T-cell (primary cell): ENCODE measurements at regions not wholly inside any gene's neighbourhood (a gene's known extent, or its start where the extent isn't known, plus 50 kb on each side); places are given as distances from the start of the nearest gene placed in this dataset.

ENCODE experiments used
- ATAC-seq, 4 experiments: fragments of 200-7000 bp in 3 of 4; fragments of 150-1000 bp in 1 of 4; cut with Tn5 transposase; replicated peaks in 1 of 4; 1 replicate in 3 of 4; 2 replicates in 1 of 4; pipeline ENCODE4 v1.10.0; 2021; ENCODE audit warnings: moderate library complexity in 3 of 4, mild to moderate bottlenecking in 2 of 4, moderate number of reproducible peaks in 1 of 4
- CTCF ChIA-PET, 2 donors: fragments of 300-600 bp; sonication (Branson Sonifier 250); formaldehyde crosslinking; loops; one replicate each; lab custom pipeline; 2022; ENCODE audit warnings: antibody characterized with exemption in 2 of 2; lab: Charles Lee
- POLR2A ChIA-PET, 2 donors: fragments of 300-600 bp; sonication (Branson Sonifier 250); formaldehyde crosslinking; loops; one replicate each; lab custom pipeline; 2022; ENCODE audit warnings: antibody characterized with exemption in 2 of 2; lab: Charles Lee
- DNase-seq, 35 experiments: peaks; one replicate each; pipeline versions ENCODE4 v3.0.0 to v3.0.0-alpha.2; 2013 to 2023
- H3K27ac ChIP-seq: one replicate; pipeline ENCODE4 v1.5.1; 2013; ENCODE audit warnings: low read length
- H3K27me3 ChIP-seq, 2 experiments: replicated peaks in 1 of 2; 1 replicate in 1 of 2; 2 replicates in 1 of 2; pipeline versions ENCODE4 v1.6.1 to v1.7.0; 2013; ENCODE audit warnings: low read length in 1 of 2, mixed read lengths in 1 of 2; ENCODE audit not compliant: control insufficient read depth in 2 of 2, insufficient read depth in 2 of 2; ENCODE audit errors: extremely low read depth in 1 of 2
- H3K36me3 ChIP-seq, 2 donors: 1 replicate in 1 of 2; 2 replicates in 1 of 2; pipeline versions ENCODE4 v1.6.1 to v1.7.0; 2013; ENCODE audit warnings: low read length in 1 of 2; ENCODE audit not compliant: control insufficient read depth in 2 of 2, insufficient read depth in 1 of 2; ENCODE audit errors: extremely low read depth in 1 of 2
- H3K4me1 ChIP-seq, 2 experiments: 1 replicate in 1 of 2; 2 replicates in 1 of 2; pipeline versions ENCODE4 v1.6.1 to v1.7.0; 2013; ENCODE audit warnings: low read length in 2 of 2, mixed read lengths in 1 of 2; ENCODE audit not compliant: insufficient read depth in 2 of 2, control insufficient read depth in 1 of 2; ENCODE audit errors: extremely low read depth in 1 of 2
- H3K4me3 ChIP-seq, 2 donors: 1 replicate in 1 of 2; 2 replicates in 1 of 2; pipeline versions ENCODE4 v1.5.1 to v1.7.0; 2013; ENCODE audit warnings: mild to moderate bottlenecking in 2 of 2, low read length in 1 of 2, moderate library complexity in 1 of 2; ENCODE audit not compliant: control insufficient read depth in 1 of 2; ENCODE audit errors: extremely low read depth in 1 of 2
- H3K9me3 ChIP-seq: 2 replicates; pipeline ENCODE4 v1.7.0; 2013
- H3K27ac Mint-ChIP-seq, 2 donors: one replicate each; pipeline ENCODE4 v1.8.0; 2020 to 2021; ENCODE audit warnings: mild to moderate bottlenecking in 2 of 2, mixed read lengths in 2 of 2
- H3K27me3 Mint-ChIP-seq, 2 donors: one replicate each; pipeline ENCODE4 v1.8.0; 2021 to 2022; ENCODE audit warnings: mixed read lengths in 2 of 2
- H3K36me3 Mint-ChIP-seq: one replicate; pipeline ENCODE4 v1.8.0; 2021; ENCODE audit warnings: mixed read lengths
- H3K4me1 Mint-ChIP-seq, 3 donors: one replicate each; pipeline ENCODE4 v1.8.0; 2020 to 2022; ENCODE audit warnings: mixed read lengths in 3 of 3, mild to moderate bottlenecking in 1 of 3
- H3K4me3 Mint-ChIP-seq, 3 donors: one replicate each; pipeline ENCODE4 v1.8.0; 2020 to 2022; ENCODE audit warnings: mild to moderate bottlenecking in 3 of 3, mixed read lengths in 3 of 3, moderate library complexity in 3 of 3
- H3K9me3 Mint-ChIP-seq, 3 donors: one replicate each; pipeline ENCODE4 v1.8.0; 2020 to 2022; ENCODE audit warnings: mixed read lengths in 3 of 3
- WGBS: methylation state at CpG from one replicate; pipeline ENCODE4 v1.1.5; 2013; ENCODE audit warnings: missing lambda C conversion rate; ENCODE audit not compliant: insufficient coverage; 5-methylcytosine and 5-hydroxymethylcytosine counted together

DNA sequence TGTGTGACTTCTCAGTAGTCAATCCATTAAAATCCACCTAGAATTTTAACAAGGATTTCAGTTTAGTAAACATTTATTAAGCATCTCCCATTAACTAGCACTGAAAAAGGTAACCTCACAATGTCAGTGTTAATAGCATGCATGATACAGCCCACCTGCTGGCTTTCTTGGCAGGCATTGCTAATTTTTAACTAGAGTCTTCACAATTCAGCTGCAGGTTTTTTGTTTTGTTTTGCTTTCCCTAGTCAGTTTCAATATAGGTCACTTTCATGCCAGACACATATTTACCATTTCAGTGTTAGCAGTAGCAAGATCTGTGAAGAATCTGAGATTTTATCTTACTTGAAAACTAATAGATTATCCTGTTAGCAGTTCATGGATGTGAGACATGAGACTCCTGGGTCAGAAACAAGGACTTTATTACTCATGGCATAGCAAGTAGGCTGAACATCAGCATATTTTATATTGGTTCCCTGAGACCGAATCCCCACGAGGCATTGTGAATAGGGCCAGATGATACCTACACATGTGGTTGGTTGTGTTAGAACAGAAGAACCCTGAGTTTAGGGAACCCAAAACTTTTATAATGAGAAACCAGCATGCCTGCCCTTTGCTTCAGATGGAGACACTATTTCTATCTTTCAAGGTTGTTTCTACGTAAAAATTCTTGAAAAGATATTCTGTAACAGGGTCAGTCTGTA, 198.0 kb upstream of the HTR2A start:
- Mint-ChIP-seq H3K36me3 (no peaks in the 10 kb centered on the region), H3K9me3 (no peaks in the 10 kb centered on the region), H3K4me3 (no peak overlapping the region), H3K27me3 (peaks cover 3 to 11% of the 10 kb centered on the region in 2 donors), H3K4me1 (no peaks in the 10 kb centered on the region), H3K27ac (no peak overlapping the region)
- Histone ChIP-seq H3K4me1 (no peaks in the 10 kb centered on the region), H3K4me3 (no peak overlapping the region), H3K9me3 (no peaks in the 10 kb centered on the region), H3K27ac (no peak overlapping the region), H3K27me3 (no peaks in the 10 kb centered on the region), H3K36me3 (no peaks in the 10 kb centered on the region)
- CTCF ChIA-PET = no interaction called here
- ATAC-seq = no peak
- POLR2A ChIA-PET = no interaction called here
- no CpG with 5 or more reads among the region's 3 CpGs for WGBS
- no peak for DNase-seq

DNA sequence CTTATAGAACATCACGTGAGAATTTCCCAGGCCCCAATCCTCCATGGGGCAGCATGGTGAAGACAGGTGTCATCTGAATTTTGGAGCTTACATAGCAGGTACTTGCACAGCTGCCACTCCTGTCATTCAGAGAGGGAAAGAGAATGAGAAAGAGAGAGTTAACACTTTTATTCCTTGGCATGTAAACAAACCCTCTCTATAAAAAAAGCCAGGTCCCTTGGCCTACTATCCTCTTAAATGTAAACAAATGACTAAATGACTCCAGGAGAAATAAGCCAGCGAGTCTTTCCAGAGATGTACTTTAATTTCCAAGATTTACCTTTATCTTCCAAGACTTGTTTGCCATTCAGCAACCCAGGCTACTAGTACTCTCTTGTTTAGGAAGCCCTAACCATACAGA, 195.3 kb upstream of the HTR2A start:
- Mint-ChIP-seq H3K27me3 (peaks cover 2 to 8% of the 10 kb centered on the region in 2 donors), H3K9me3 (no peaks in the 10 kb centered on the region), H3K4me1 (no peaks in the 10 kb centered on the region), H3K4me3 (no peak overlapping the region), H3K27ac (no peak overlapping the region), H3K36me3 (no peaks in the 10 kb centered on the region)
- H3K4me3 ChIP-seq = no peak overlapping the region
- DNase-seq (no peak), ATAC-seq (no peak)
- no peaks in the 10 kb centered on the region for H3K4me1 ChIP-seq
- no peaks in the 10 kb centered on the region for H3K27me3 ChIP-seq
- no peak overlapping the region for H3K27ac ChIP-seq
- no peaks in the 10 kb centered on the region for H3K36me3 ChIP-seq
- CTCF ChIA-PET = no interaction called here
- WGBS = 38% methylated on average over 1 of the region's 2 CpGs
- POLR2A ChIA-PET = no interaction called here
- H3K9me3 ChIP-seq = no peaks in the 10 kb centered on the region

DNA sequence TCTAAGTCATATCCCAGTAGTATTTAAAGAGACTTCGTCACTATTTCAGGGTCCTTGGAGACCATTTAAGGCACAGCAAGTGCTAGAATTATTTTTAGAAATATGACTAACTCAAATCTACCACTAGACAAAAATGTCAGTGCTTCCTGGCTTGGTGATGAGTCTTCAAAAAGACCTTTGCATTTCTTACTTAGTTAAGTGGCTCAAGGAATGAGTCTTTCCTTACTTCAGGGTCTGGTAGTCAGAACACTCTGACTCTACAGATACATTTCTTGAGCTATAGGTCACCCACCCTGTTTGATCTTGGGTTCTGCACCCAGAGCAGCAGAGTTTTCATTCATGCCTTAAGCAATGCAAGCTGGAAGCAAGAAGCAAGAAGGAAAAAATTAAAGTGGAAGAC, 191.0 kb upstream of the HTR2A start:
- Mint-ChIP-seq H3K27ac (no peak overlapping the region), H3K4me1 (no peaks in the 10 kb centered on the region), H3K9me3 (no peaks in the 10 kb centered on the region), H3K27me3 (no peaks in the 10 kb centered on the region), H3K4me3 (no peak overlapping the region), H3K36me3 (no peaks in the 10 kb centered on the region)
- DNase-seq (no peak), ATAC-seq (no peak)
- ChIA-PET CTCF (no interaction called here), POLR2A (no interaction called here)
- Histone ChIP-seq H3K9me3 (no peaks in the 10 kb centered on the region), H3K27ac (no peak overlapping the region), H3K36me3 (no peaks in the 10 kb centered on the region), H3K4me1 (no peaks in the 10 kb centered on the region), H3K4me3 (no peak overlapping the region), H3K27me3 (no peaks in the 10 kb centered on the region)
- no CpG with 5 or more reads among the region's 1 CpG for WGBS

DNA sequence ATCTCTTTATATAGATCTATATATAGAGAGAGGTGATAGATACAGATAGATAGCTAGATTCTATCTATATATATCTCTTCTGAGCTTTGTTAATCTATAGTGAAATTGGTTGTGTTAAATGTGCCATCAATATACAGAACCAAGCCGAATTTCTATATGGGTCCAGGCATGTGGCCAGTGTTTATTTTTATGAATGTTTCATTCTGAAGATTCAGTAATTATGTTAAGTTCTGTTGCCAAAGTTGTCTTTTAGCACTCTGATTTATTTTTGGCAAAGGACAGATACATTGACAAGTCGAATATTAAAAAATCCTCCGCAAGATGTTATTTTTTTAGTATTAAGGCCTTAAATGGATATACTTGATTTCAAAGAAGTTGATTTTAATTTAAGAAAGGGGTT, 190.4 kb upstream of the HTR2A start:
- no peak for ATAC-seq
- H3K4me3 Mint-ChIP-seq = no peak overlapping the region
- no CpG with 5 or more reads among the region's 3 CpGs for WGBS
- H3K9me3 ChIP-seq = no peaks in the 10 kb centered on the region
- peaks cover 0 to 4% of the 10 kb centered on the region in 2 donors for H3K27me3 Mint-ChIP-seq
- no peaks in the 10 kb centered on the region for H3K36me3 ChIP-seq
- ChIA-PET POLR2A (no interaction called here), CTCF (no interaction called here)
- H3K4me1 ChIP-seq = no peaks in the 10 kb centered on the region
- no peaks in the 10 kb centered on the region for H3K27me3 ChIP-seq
- H3K36me3 Mint-ChIP-seq = no peaks in the 10 kb centered on the region
- H3K9me3 Mint-ChIP-seq = no peaks in the 10 kb centered on the region
- no peaks in the 10 kb centered on the region for H3K4me1 Mint-ChIP-seq
- H3K27ac ChIP-seq = no peak overlapping the region
- no peak overlapping the region for H3K4me3 ChIP-seq
- no peak overlapping the region for H3K27ac Mint-ChIP-seq
- no peak for DNase-seq

DNA sequence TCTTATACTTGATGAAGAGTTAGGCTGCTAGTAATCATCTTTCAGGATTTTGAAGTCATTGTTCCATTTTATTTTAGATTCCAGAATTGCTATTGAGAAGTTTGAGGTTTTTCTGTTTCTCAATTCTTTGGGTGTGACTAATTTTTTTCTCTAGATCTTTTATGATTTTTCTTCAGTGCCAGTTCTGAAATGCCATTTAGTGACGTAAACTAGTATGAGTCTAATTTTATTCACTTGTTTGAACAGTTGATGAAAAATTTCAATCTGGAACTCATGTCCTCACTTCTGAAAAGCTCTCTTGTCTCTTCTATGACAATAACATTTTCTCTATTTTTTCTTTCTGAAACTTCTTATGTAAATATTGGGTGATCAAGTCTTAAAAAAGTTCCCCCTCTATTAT, 188.5 kb upstream of the HTR2A start:
- peaks cover 0 to 4% of the 10 kb centered on the region in 2 donors for H3K27me3 Mint-ChIP-seq
- no peak for ATAC-seq
- ChIA-PET POLR2A (no interaction called here), CTCF (no interaction called here)
- no peaks in the 10 kb centered on the region for H3K9me3 ChIP-seq
- no peaks in the 10 kb centered on the region for H3K4me1 Mint-ChIP-seq
- H3K27ac ChIP-seq = no peak overlapping the region
- H3K9me3 Mint-ChIP-seq = no peaks in the 10 kb centered on the region
- no peaks in the 10 kb centered on the region for H3K36me3 ChIP-seq
- WGBS = no CpG with 5 or more reads among the region's 1 CpG
- no peak overlapping the region for H3K4me3 Mint-ChIP-seq
- no peak overlapping the region for H3K4me3 ChIP-seq
- DNase-seq = no peak
- no peak overlapping the region for H3K27ac Mint-ChIP-seq
- no peaks in the 10 kb centered on the region for H3K4me1 ChIP-seq
- H3K27me3 ChIP-seq = no peaks in the 10 kb centered on the region
- no peaks in the 10 kb centered on the region for H3K36me3 Mint-ChIP-seq

DNA sequence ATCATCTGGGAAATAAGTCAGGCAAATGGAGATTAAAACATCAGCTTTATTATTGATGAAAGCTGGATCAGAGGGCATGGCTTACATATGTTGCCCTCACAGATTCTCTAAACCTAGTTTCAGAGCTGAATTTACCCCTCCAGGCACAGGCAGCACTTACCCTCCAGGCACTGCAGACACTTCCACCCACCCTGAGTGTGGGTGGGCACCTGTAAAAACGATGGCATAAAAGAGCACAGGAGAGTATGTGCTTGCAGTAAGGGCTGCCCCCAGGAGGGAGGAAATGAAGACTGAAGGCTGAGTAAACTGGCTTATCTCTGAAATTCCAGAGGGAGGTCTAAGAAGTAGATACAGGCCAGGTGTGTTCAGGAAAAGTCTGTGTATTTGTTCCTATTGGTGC, 185.0 kb upstream of the HTR2A start:
- Mint-ChIP-seq H3K27me3 (peaks cover 0 to 4% of the 10 kb centered on the region in 2 donors), H3K27ac (no peak overlapping the region), H3K9me3 (peaks cover 3 to 6% (median 6%) of the 10 kb centered on the region in 3 donors), H3K4me3 (no peak overlapping the region), H3K4me1 (no peaks in the 10 kb centered on the region), H3K36me3 (no peaks in the 10 kb centered on the region)
- Histone ChIP-seq H3K27me3 (no peaks in the 10 kb centered on the region), H3K36me3 (no peaks in the 10 kb centered on the region), H3K4me3 (no peak overlapping the region), H3K4me1 (no peaks in the 10 kb centered on the region), H3K9me3 (no peaks in the 10 kb centered on the region), H3K27ac (no peak overlapping the region)
- ATAC-seq (no peak), DNase-seq (no peak)
- CTCF ChIA-PET = no interaction called here
- POLR2A ChIA-PET = no interaction called here
- 0% methylated on average over 1 of the region's 1 CpG for WGBS

DNA sequence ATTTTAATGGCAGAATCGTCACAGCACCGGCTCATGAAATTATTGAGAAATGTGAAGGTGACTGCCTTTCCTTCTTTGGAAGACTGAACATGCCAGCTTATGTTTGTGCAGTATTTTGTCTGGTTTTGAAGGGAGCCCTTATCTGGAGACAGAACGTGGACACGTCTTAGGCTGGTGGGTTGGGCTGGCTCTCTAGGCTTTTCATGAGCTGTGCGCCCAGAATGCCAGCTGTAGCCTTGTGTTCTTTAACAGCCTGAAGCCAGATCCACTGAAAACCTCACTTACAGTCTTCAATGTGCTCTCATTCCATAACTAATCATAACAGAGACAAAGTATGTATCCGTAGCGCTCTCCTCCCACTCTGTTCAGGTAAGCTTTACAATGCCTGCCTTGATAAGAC, 184.4 kb upstream of the HTR2A start:
- CTCF ChIA-PET = no interaction called here
- peaks cover 0 to 4% of the 10 kb centered on the region in 2 donors for H3K27me3 Mint-ChIP-seq
- Histone ChIP-seq H3K27ac (no peak overlapping the region), H3K4me3 (no peak overlapping the region), H3K36me3 (no peaks in the 10 kb centered on the region), H3K4me1 (no peaks in the 10 kb centered on the region), H3K27me3 (no peaks in the 10 kb centered on the region), H3K9me3 (no peaks in the 10 kb centered on the region)
- no peak overlapping the region for H3K27ac Mint-ChIP-seq
- H3K4me3 Mint-ChIP-seq = no peak overlapping the region
- H3K4me1 Mint-ChIP-seq = no peaks in the 10 kb centered on the region
- POLR2A ChIA-PET = interaction anchor here in 1 of 2 donors (0.6 kb wide), 1 partner anchor 228 kb away, joined by 4 read pairs; no protein-coding TSS in a partner anchor
- 66% methylated on average over 7 of the region's 7 CpGs for WGBS
- DNase-seq (no peak), ATAC-seq (peak in 1 of 4 experiments; percentile 27)
- no peaks in the 10 kb centered on the region for H3K36me3 Mint-ChIP-seq
- peaks cover 3 to 6% (median 6%) of the 10 kb centered on the region in 3 donors for H3K9me3 Mint-ChIP-seq
